Loucy (cell line): ENCODE measurements at regions not wholly inside any gene's neighbourhood (a gene's known extent, or its start where the extent isn't known, plus 50 kb on each side); places are given as distances from the start of the nearest gene placed in this dataset.

ENCODE experiments used
- EZH2phosphoT487 ChIP-seq: fragments of 200-600 bp; IDR thresholded peaks from 2 replicates; pipeline ENCODE4 v1.6.1; 2018; ENCODE audit warnings: antibody characterized with exemption, mild to moderate bottlenecking, moderate library complexity, borderline replicate concordance
- TF ChIP-seq, protein P1 (sequence below): fragments of 200-600 bp; sonication (generic); conservative IDR thresholded peaks from 2 replicates; pipeline ENCODE4 v1.5.1; 2014; ENCODE audit warnings: mild to moderate bottlenecking, antibody characterized with exemption, low read length

DNA sequence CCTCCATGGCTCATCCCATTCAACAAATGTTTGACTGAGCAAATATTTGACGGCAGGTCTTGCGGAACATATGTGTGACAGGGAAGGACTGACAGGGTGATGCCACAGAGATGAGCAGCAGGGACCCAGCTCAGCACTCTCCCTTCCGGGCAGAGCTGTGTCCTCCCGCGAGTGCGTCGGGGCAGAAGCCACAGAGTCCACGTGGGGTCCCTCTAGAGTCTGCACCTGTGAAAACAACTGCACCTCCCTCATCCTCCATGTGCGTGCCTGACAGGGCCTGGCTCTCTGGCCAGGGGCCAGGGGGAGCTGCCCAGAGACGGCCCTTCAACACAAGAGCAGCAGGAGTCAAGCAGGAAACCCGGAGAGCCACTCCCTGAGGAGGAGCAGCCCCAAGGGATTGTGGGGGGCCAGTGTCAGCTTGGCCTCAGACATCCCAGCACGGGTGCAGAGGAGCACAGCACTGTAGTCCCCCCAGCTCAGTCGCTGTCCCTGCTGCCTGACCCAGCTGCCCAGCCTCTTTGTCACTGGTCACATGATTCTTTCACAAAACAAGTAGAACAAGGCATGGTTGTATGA is 83.6 kb upstream of the TMEM72 start:
- TF ChIP-seq, protein P1, sequence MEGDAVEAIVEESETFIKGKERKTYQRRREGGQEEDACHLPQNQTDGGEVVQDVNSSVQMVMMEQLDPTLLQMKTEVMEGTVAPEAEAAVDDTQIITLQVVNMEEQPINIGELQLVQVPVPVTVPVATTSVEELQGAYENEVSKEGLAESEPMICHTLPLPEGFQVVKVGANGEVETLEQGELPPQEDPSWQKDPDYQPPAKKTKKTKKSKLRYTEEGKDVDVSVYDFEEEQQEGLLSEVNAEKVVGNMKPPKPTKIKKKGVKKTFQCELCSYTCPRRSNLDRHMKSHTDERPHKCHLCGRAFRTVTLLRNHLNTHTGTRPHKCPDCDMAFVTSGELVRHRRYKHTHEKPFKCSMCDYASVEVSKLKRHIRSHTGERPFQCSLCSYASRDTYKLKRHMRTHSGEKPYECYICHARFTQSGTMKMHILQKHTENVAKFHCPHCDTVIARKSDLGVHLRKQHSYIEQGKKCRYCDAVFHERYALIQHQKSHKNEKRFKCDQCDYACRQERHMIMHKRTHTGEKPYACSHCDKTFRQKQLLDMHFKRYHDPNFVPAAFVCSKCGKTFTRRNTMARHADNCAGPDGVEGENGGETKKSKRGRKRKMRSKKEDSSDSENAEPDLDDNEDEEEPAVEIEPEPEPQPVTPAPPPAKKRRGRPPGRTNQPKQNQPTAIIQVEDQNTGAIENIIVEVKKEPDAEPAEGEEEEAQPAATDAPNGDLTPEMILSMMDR: no peak
- no peak for TF ChIP-seq EZH2phosphoT487
